D721Med (cell line): ENCODE measurements at regions not wholly inside any gene's neighbourhood (a gene's known extent, or its start where the extent isn't known, plus 50 kb on each side); places are given as distances from the start of the nearest gene placed in this dataset.

Source experiments
- DNase-seq: peaks from one replicate; pipeline ENCODE4 v3.0.0; 2011; ENCODE audit warnings: low spot score; ENCODE audit not compliant: insufficient read length
- FAIRE-seq: peaks from 2 replicates; lab custom pipeline; 2011; peaks lifted over from hg19 to GRCh38; lab: Jason Lieb, UNC
- CTCF ChIP-seq: IDR thresholded peaks from 2 replicates; pipeline ENCODE4 v1.5.1; 2012; ENCODE audit warnings: mild to moderate bottlenecking, control low read depth; ENCODE audit not compliant: insufficient read depth; ENCODE audit errors: missing control alignments

- DNase-seq (no peak), FAIRE-seq (no peak)
- no peak for TF ChIP-seq CTCF
Observed at GRCh38 chr10:123579675-123580074, 86.5 kb upstream of the GPR26 start.

GRCh38 chr10:123580426-123580825 is 85.7 kb upstream of the GPR26 start:
- DNase-seq: no peak
- no peak for TF ChIP-seq CTCF
- no peak for FAIRE-seq

GRCh38 chr10:123581656-123582055 is 84.5 kb upstream of the GPR26 start:
- DNase-seq: no peak
- no peak for FAIRE-seq
- TF ChIP-seq CTCF: no peak

- no peak for FAIRE-seq
- TF ChIP-seq CTCF: peak; percentile 88
Observed at GRCh38 chr10:123582084-123582989, 83.8 kb upstream of the GPR26 start.

GRCh38 chr10:123583639-123584418 is 82.3 kb upstream of the GPR26 start:
- FAIRE-seq (no peak), DNase-seq (no peak)
- TF ChIP-seq CTCF: peak; percentile 73

More at GRCh38 chr10:123582084-123582989, 83.8 kb upstream of the GPR26 start:
- DNase-seq: peak; percentile 31

GRCh38 chr10:123584419-123584775 is 81.8 kb upstream of the GPR26 start:
- DNase-seq: no peak
- FAIRE-seq: no peak
- TF ChIP-seq CTCF: no peak
